ENCODE measurements at regions not wholly inside any gene's neighbourhood (a gene's known extent, or its start where the extent isn't known, plus 50 kb on each side); places are given as distances from the start of the nearest gene placed in this dataset.
A peak's percentile ranks its signal among the peaks of the same experiment; 100 is the strongest.

DNA sequence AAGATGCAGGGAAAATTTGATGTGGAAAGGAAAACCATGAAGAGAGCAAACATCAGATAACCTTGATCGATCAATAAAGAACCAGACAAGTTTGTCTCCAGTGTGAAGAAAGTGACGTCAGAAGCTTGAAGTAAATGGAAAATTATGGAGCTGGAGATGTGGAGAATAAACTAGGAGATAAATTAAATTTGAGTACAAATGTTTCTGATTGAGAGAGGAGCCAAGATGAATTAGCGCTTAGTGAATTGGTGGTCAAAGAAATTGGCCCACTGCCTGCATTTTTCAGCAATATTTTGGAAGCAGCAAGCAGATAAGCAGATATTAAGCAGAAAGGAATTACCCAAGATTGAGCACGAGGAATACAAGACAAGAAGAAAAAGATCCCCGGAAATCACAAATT, 567.3 kb upstream of the ZNF385D start:
- TF ChIP-seq, protein P1, sequence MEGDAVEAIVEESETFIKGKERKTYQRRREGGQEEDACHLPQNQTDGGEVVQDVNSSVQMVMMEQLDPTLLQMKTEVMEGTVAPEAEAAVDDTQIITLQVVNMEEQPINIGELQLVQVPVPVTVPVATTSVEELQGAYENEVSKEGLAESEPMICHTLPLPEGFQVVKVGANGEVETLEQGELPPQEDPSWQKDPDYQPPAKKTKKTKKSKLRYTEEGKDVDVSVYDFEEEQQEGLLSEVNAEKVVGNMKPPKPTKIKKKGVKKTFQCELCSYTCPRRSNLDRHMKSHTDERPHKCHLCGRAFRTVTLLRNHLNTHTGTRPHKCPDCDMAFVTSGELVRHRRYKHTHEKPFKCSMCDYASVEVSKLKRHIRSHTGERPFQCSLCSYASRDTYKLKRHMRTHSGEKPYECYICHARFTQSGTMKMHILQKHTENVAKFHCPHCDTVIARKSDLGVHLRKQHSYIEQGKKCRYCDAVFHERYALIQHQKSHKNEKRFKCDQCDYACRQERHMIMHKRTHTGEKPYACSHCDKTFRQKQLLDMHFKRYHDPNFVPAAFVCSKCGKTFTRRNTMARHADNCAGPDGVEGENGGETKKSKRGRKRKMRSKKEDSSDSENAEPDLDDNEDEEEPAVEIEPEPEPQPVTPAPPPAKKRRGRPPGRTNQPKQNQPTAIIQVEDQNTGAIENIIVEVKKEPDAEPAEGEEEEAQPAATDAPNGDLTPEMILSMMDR (IDR thresholded peaks at IDR 0.05; ENCODE audit: low read depth, low read length) = no peak
- in situ Hi-C loops (cut with HindIII; ENCODE audit: low sequenced_read_pairs) = no loop called here
- no peak for DNase-seq (ENCODE audit: low read depth, low spot score)

DNA sequence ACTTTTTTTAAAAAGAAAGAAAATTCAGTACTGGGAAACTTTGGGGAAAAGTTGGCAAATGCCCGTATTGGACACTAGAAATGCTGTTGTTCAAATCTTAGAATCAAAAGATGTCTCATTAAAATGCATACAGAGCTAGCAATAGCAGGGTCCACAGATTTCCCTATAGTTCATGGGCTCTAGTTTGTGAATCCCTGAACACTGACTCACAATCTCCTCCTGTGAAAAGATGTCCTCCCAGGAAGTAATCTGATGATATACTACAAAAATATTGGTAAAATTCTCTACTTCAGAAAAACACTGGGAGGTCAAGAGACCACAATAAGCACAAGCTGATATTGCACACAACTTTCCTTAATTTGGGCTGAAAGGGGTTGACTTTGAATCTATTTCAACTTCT, 568.4 kb upstream of the ZNF385D start:
- H3K4me3 ChIP-seq (ENCODE audit: low read depth, low read length) = no peak overlapping the region
- in situ Hi-C loops (cut with HindIII; ENCODE audit: low sequenced_read_pairs) = no loop called here
- TF ChIP-seq, protein P1 (IDR thresholded peaks at IDR 0.05; ENCODE audit: low read depth, low read length) = no peak
- DNase-seq (ENCODE audit: low read depth, low spot score) = peak; percentile 50

More for the DNA sequence above, 567.3 kb upstream of the ZNF385D start:
- no peak overlapping the region for H3K4me3 ChIP-seq (ENCODE audit: low read depth, low read length)

DNA sequence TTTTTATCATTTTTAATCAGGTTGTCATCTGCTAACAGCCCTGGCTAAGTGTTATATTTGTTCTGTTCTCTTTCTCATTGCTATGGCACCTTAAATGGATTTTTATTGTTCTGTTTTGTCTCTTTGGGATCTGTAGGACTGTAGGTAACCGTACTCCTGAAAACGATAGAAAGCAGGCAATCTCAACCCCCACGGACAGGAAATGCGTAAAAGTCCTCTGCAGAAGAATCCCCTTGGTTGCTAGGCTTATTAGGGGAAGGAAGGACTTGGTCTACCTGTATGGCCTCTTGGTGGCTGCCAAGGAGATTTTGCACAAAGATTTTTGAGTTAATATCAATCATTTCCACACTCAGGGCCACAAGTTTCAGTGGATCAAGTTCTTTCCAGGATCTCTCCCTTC, 571.9 kb upstream of the ZNF385D start:
- TF ChIP-seq, protein P1 (IDR thresholded peaks at IDR 0.05; ENCODE audit: low read depth, low read length) = no peak
- in situ Hi-C loops (cut with HindIII; ENCODE audit: low sequenced_read_pairs) = no loop called here
- no peak overlapping the region for H3K4me3 ChIP-seq (ENCODE audit: low read depth, low read length)
- no peak for DNase-seq (ENCODE audit: low read depth, low spot score)

DNA sequence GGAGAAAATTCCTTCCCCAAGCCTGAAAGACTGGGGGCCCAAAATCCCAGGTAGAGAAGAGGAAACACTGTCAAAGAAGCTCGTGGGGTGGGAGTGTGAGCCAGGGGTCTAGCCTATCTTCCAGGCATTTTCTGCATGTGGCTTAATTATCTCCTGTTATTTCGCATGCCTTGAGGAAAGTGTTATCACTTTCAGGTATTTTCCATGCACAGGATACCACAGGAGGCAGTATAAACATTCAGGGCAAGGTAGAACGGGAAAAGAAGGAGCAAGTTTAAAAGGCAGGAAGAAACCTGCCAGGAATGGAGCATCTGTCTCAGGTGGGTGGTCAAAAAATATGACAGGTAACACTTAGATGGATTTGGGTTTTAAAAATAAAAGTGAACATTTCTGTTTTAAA, 575.3 kb upstream of the ZNF385D start:
- in situ Hi-C loops (cut with HindIII; ENCODE audit: low sequenced_read_pairs) = no loop called here
- no peak for DNase-seq (ENCODE audit: low read depth, low spot score)
- TF ChIP-seq, protein P1 (IDR thresholded peaks at IDR 0.05; ENCODE audit: low read depth, low read length) = no peak
- H3K4me3 ChIP-seq (ENCODE audit: low read depth, low read length) = no peak overlapping the region

DNA sequence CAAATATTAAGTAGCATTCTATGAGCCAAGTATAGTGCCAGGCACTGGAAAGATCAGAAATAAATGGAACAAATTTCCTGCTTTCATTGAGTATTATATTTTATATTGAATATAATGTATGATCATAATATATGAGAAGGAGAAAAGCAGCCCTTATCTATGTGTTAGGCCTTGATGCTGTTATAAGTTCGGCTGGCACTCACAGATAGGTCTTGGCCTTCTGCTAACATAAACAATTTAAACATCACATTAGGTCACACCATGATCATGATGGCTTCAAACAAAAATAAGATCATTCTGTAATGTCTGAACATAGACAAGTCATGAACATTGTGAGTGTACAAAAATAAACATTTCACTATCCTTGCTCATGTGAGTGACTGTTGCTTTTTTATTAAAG, 584.0 kb upstream of the ZNF385D start:
- in situ Hi-C loops (cut with HindIII; ENCODE audit: low sequenced_read_pairs) = no loop called here
- no peak overlapping the region for H3K4me3 ChIP-seq (ENCODE audit: low read depth, low read length)
- DNase-seq (ENCODE audit: low read depth, low spot score) = peak; percentile 8
- TF ChIP-seq, protein P1 (IDR thresholded peaks at IDR 0.05; ENCODE audit: low read depth, low read length) = no peak

DNA sequence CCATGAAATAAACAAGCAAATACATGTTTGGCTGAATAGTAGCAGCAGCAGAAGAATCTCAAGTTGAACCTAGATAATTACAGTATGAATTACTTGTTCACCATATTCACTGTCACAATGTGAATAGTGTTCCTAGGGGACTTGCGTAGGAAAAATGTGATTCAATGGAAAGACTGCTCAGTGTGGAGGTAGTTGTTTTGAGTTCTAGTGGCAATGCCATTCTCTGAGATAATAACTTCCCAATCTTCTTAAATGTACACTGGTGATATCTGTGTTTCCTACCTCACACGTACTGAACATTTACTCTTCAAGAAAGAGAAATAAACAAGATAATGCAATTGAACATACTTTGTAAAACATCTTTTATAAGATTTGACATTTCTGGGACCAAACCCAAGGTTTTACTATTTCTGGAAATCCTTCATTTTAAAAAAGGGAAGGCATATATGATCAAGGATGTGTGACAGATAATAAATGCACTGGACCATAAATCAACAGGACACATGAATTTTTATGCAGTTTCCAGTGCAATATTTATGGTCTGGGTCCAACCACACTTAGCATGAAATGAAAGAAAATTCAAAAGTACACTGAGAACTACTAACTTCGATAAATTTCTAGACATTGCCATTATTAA, 598.3 kb upstream of the ZNF385D start:
- in situ Hi-C loops (cut with HindIII; ENCODE audit: low sequenced_read_pairs) = no loop called here
- TF ChIP-seq, protein P1 (IDR thresholded peaks at IDR 0.05; ENCODE audit: low read depth, low read length) = no peak
- no peak overlapping the region for H3K4me3 ChIP-seq (ENCODE audit: low read depth, low read length)

More for the DNA sequence above, 598.3 kb upstream of the ZNF385D start:
- no peak for DNase-seq (ENCODE audit: low read depth, low spot score)

Measured in astrocyte of the spinal cord (primary cell).